ENCODE measurements at regions not wholly inside any gene's neighbourhood (a gene's known extent, or its start where the extent isn't known, plus 50 kb on each side); places are given as distances from the start of the nearest gene placed in this dataset.

GRCh38 chr12:128114485-128114884 lies 152.5 kb upstream of the TMEM132C start:
- H3K9ac ChIP-seq (ENCODE audit: low read depth in 1 of 3, low read length in 3 of 3): no peak overlapping the region
- H3K27ac ChIP-seq (ENCODE audit: low read depth, low read length): no peak overlapping the region
- H3K36me3 ChIP-seq (ENCODE audit: control insufficient read depth in 3 of 3, insufficient read depth in 3 of 3, low read length in 3 of 3): no peaks in the 10 kb centered on the region
- H3K9me3 ChIP-seq (ENCODE audit: control insufficient read depth in 3 of 3, low read length in 3 of 3): no peaks in the 10 kb centered on the region
- no peak overlapping the region for H3K4me3 ChIP-seq (ENCODE audit: low read length in 3 of 3)
- H3K4me1 ChIP-seq (ENCODE audit: control insufficient read depth in 3 of 3, insufficient read depth in 3 of 3, low read length in 3 of 3): no peaks in the 10 kb centered on the region
- no peaks in the 10 kb centered on the region for H3K27me3 ChIP-seq (ENCODE audit: control insufficient read depth in 3 of 3, insufficient read depth in 3 of 3, low read length in 3 of 3)

DNA sequence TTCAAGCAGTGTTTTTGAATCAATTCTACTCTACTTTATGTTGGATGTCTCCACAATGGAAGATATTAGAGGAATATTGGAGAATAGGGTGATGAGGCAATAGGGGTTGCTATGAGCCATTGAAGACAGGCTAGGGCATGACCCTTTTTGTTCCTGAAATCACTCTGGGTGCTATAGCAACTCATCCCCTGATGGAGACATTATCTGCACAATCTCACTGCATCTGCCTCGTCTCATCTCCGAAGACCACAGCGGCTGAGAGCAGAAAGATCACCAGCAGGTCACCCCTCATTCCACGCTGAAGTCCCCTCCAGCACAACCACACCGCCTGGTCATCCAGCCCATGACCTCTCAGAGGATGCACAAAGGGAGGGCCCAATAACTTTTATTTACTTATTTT lies 150.4 kb upstream of the TMEM132C start:
- Histone ChIP-seq H3K36me3 (ENCODE audit: control insufficient read depth in 3 of 3, insufficient read depth in 3 of 3, low read length in 3 of 3) (no peaks in the 10 kb centered on the region), H3K9me3 (ENCODE audit: control insufficient read depth in 3 of 3, low read length in 3 of 3) (no peaks in the 10 kb centered on the region), H3K27ac (ENCODE audit: low read depth, low read length) (no peak overlapping the region), H3K9ac (ENCODE audit: low read depth in 1 of 3, low read length in 3 of 3) (no peak overlapping the region), H3K27me3 (ENCODE audit: control insufficient read depth in 3 of 3, insufficient read depth in 3 of 3, low read length in 3 of 3) (no peaks in the 10 kb centered on the region), H3K4me3 (ENCODE audit: low read length in 3 of 3) (no peak overlapping the region), H3K4me1 (ENCODE audit: control insufficient read depth in 3 of 3, insufficient read depth in 3 of 3, low read length in 3 of 3) (no peaks in the 10 kb centered on the region)

DNA sequence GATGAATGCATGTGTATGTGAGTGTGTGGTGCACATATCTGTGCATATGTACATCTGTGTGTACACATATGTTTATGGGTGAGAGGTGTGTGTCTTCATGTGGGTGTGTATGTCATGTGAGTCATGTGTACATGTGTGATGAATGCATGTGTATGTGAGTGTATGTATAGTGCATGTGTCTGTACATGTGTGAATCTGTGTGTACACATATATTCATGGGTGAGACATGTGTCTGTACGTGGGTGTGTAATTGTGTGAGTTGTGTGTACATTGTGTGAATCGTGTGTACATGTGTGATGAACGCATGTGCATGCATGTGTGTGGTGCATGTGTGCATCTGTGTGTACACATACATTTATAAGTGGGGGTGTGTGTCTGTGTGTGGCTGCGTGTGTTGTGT lies 146.9 kb upstream of the TMEM132C start:
- no peak overlapping the region for H3K4me3 ChIP-seq (ENCODE audit: low read length in 3 of 3)
- H3K9me3 ChIP-seq (ENCODE audit: control insufficient read depth in 3 of 3, low read length in 3 of 3): no peaks in the 10 kb centered on the region
- H3K9ac ChIP-seq (ENCODE audit: low read depth in 1 of 3, low read length in 3 of 3): no peak overlapping the region
- no peak overlapping the region for H3K27ac ChIP-seq (ENCODE audit: low read depth, low read length)
- no peaks in the 10 kb centered on the region for H3K27me3 ChIP-seq (ENCODE audit: control insufficient read depth in 3 of 3, insufficient read depth in 3 of 3, low read length in 3 of 3)
- no peaks in the 10 kb centered on the region for H3K4me1 ChIP-seq (ENCODE audit: control insufficient read depth in 3 of 3, insufficient read depth in 3 of 3, low read length in 3 of 3)
- H3K36me3 ChIP-seq (ENCODE audit: control insufficient read depth in 3 of 3, insufficient read depth in 3 of 3, low read length in 3 of 3): no peaks in the 10 kb centered on the region

GRCh38 chr12:128121424-128121823 lies 145.5 kb upstream of the TMEM132C start:
- H3K36me3 ChIP-seq (ENCODE audit: control insufficient read depth in 3 of 3, insufficient read depth in 3 of 3, low read length in 3 of 3): no peaks in the 10 kb centered on the region
- H3K27ac ChIP-seq (ENCODE audit: low read depth, low read length): no peak overlapping the region
- no peak overlapping the region for H3K9ac ChIP-seq (ENCODE audit: low read depth in 1 of 3, low read length in 3 of 3)
- H3K27me3 ChIP-seq (ENCODE audit: control insufficient read depth in 3 of 3, insufficient read depth in 3 of 3, low read length in 3 of 3): no peaks in the 10 kb centered on the region
- H3K4me3 ChIP-seq (ENCODE audit: low read length in 3 of 3): no peak overlapping the region
- H3K4me1 ChIP-seq (ENCODE audit: control insufficient read depth in 3 of 3, insufficient read depth in 3 of 3, low read length in 3 of 3): no peaks in the 10 kb centered on the region
- H3K9me3 ChIP-seq (ENCODE audit: control insufficient read depth in 3 of 3, low read length in 3 of 3): no peaks in the 10 kb centered on the region

- no peak overlapping the region for H3K4me3 ChIP-seq (ENCODE audit: low read length in 3 of 3)
- no peaks in the 10 kb centered on the region for H3K36me3 ChIP-seq (ENCODE audit: control insufficient read depth in 3 of 3, insufficient read depth in 3 of 3, low read length in 3 of 3)
- H3K4me1 ChIP-seq (ENCODE audit: control insufficient read depth in 3 of 3, insufficient read depth in 3 of 3, low read length in 3 of 3): no peaks in the 10 kb centered on the region
- H3K27me3 ChIP-seq (ENCODE audit: control insufficient read depth in 3 of 3, insufficient read depth in 3 of 3, low read length in 3 of 3): no peaks in the 10 kb centered on the region
- H3K27ac ChIP-seq (ENCODE audit: low read depth, low read length): no peak overlapping the region
- no peak overlapping the region for H3K9ac ChIP-seq (ENCODE audit: low read depth in 1 of 3, low read length in 3 of 3)
- no peaks in the 10 kb centered on the region for H3K9me3 ChIP-seq (ENCODE audit: control insufficient read depth in 3 of 3, low read length in 3 of 3)
Observed at GRCh38 chr12:128123096-128123495, 143.9 kb upstream of the TMEM132C start.

GRCh38 chr12:128131955-128132354 lies 135.0 kb upstream of the TMEM132C start:
- no peaks in the 10 kb centered on the region for H3K4me1 ChIP-seq (ENCODE audit: control insufficient read depth in 3 of 3, insufficient read depth in 3 of 3, low read length in 3 of 3)

GRCh38 chr12:128133321-128134073 lies 133.5 kb upstream of the TMEM132C start:
- H3K9ac ChIP-seq (ENCODE audit: low read depth in 1 of 3, low read length in 3 of 3): no peak overlapping the region

More at GRCh38 chr12:128131955-128132354, 135.0 kb upstream of the TMEM132C start:
- Histone ChIP-seq H3K36me3 (ENCODE audit: control insufficient read depth in 3 of 3, insufficient read depth in 3 of 3, low read length in 3 of 3) (no peaks in the 10 kb centered on the region), H3K4me3 (ENCODE audit: low read length in 3 of 3) (no peak overlapping the region), H3K27me3 (ENCODE audit: control insufficient read depth in 3 of 3, insufficient read depth in 3 of 3, low read length in 3 of 3) (no peaks in the 10 kb centered on the region), H3K9ac (ENCODE audit: low read depth in 1 of 3, low read length in 3 of 3) (no peak overlapping the region), H3K27ac (ENCODE audit: low read depth, low read length) (no peak overlapping the region), H3K9me3 (ENCODE audit: control insufficient read depth in 3 of 3, low read length in 3 of 3) (no peaks in the 10 kb centered on the region)

DNA sequence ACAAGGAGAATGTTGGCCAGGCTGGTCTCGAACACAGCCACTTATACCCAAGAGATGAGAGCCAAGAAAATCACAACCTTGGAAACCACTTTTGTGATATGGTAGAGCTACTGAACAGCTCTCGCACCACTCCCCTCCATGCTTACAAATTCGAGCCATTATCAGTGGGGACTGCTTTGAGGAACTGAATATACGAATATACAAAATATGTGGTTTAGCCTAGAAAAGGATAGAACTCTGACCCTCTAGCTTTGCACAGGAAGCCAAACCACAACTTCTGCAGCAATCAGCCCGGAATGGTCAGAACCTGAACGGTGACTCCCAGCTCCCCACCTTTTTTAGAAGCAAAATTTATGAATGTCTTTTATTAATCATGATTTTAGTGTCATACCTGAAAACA lies 129.8 kb upstream of the TMEM132C start:
- Histone ChIP-seq H3K36me3 (ENCODE audit: control insufficient read depth in 3 of 3, insufficient read depth in 3 of 3, low read length in 3 of 3) (no peaks in the 10 kb centered on the region), H3K4me3 (ENCODE audit: low read length in 3 of 3) (no peak overlapping the region), H3K27me3 (ENCODE audit: control insufficient read depth in 3 of 3, insufficient read depth in 3 of 3, low read length in 3 of 3) (no peaks in the 10 kb centered on the region), H3K27ac (ENCODE audit: low read depth, low read length) (no peak overlapping the region), H3K9me3 (ENCODE audit: control insufficient read depth in 3 of 3, low read length in 3 of 3) (no peaks in the 10 kb centered on the region), H3K4me1 (ENCODE audit: control insufficient read depth in 3 of 3, insufficient read depth in 3 of 3, low read length in 3 of 3) (no peaks in the 10 kb centered on the region), H3K9ac (ENCODE audit: low read depth in 1 of 3, low read length in 3 of 3) (no peak overlapping the region)

More at GRCh38 chr12:128133321-128134073, 133.5 kb upstream of the TMEM132C start:
- H3K4me1 ChIP-seq (ENCODE audit: control insufficient read depth in 3 of 3, insufficient read depth in 3 of 3, low read length in 3 of 3): no peaks in the 10 kb centered on the region
- H3K4me3 ChIP-seq (ENCODE audit: low read length in 3 of 3): no peak overlapping the region
- H3K9me3 ChIP-seq (ENCODE audit: control insufficient read depth in 3 of 3, low read length in 3 of 3): no peaks in the 10 kb centered on the region
- no peak overlapping the region for H3K27ac ChIP-seq (ENCODE audit: low read depth, low read length)
- H3K36me3 ChIP-seq (ENCODE audit: control insufficient read depth in 3 of 3, insufficient read depth in 3 of 3, low read length in 3 of 3): no peaks in the 10 kb centered on the region
- no peaks in the 10 kb centered on the region for H3K27me3 ChIP-seq (ENCODE audit: control insufficient read depth in 3 of 3, insufficient read depth in 3 of 3, low read length in 3 of 3)

DNA sequence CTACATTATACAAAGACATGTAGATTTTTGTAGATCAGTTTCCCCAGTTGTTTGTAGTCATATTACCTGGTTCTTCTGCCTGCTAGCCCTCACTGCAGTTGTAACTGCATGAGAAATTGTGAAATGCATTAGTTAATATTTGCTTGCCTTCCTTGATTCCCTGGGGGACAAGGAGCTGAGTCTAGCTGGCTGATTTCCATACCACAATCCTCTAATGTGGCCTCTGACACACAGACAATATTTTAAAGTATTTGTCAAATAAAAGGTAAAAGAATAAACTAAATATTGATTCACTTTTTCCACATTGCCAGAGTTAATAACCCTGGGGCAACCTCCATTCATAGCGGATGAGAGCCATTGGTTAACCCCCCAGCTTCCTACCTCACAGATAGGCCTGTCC lies 128.8 kb upstream of the TMEM132C start:
- Histone ChIP-seq H3K27ac (ENCODE audit: low read depth, low read length) (no peak overlapping the region), H3K36me3 (ENCODE audit: control insufficient read depth in 3 of 3, insufficient read depth in 3 of 3, low read length in 3 of 3) (no peaks in the 10 kb centered on the region), H3K9ac (ENCODE audit: low read depth in 1 of 3, low read length in 3 of 3) (no peak overlapping the region), H3K4me3 (ENCODE audit: low read length in 3 of 3) (no peak overlapping the region), H3K9me3 (ENCODE audit: control insufficient read depth in 3 of 3, low read length in 3 of 3) (no peaks in the 10 kb centered on the region), H3K27me3 (ENCODE audit: control insufficient read depth in 3 of 3, insufficient read depth in 3 of 3, low read length in 3 of 3) (no peaks in the 10 kb centered on the region), H3K4me1 (ENCODE audit: control insufficient read depth in 3 of 3, insufficient read depth in 3 of 3, low read length in 3 of 3) (no peaks in the 10 kb centered on the region)

- Histone ChIP-seq H3K9me3 (ENCODE audit: control insufficient read depth in 3 of 3, low read length in 3 of 3) (no peaks in the 10 kb centered on the region), H3K27me3 (ENCODE audit: control insufficient read depth in 3 of 3, insufficient read depth in 3 of 3, low read length in 3 of 3) (no peaks in the 10 kb centered on the region), H3K27ac (ENCODE audit: low read depth, low read length) (no peak overlapping the region), H3K9ac (ENCODE audit: low read depth in 1 of 3, low read length in 3 of 3) (no peak overlapping the region), H3K4me3 (ENCODE audit: low read length in 3 of 3) (no peak overlapping the region), H3K4me1 (ENCODE audit: control insufficient read depth in 3 of 3, insufficient read depth in 3 of 3, low read length in 3 of 3) (no peaks in the 10 kb centered on the region), H3K36me3 (ENCODE audit: control insufficient read depth in 3 of 3, insufficient read depth in 3 of 3, low read length in 3 of 3) (no peaks in the 10 kb centered on the region)
Observed at GRCh38 chr12:128140551-128140950, 126.4 kb upstream of the TMEM132C start.

Measured in skeletal muscle tissue (tissue), 3 donors.